GM19468 (cell line): ENCODE measurements at regions not wholly inside any gene's neighbourhood (a gene's known extent, or its start where the extent isn't known, plus 50 kb on each side); places are given as distances from the start of the nearest gene placed in this dataset.

Experiments
- ATAC-seq: cut with Tn5 transposase; IDR thresholded peaks from one replicate; pipeline ENCODE4 v1.9.1; 2021; ENCODE audit warnings: mild to moderate bottlenecking, moderate library complexity, moderate number of reproducible peaks; ENCODE audit not compliant: unreplicated experiment; ENCODE audit errors: extremely low read depth

- no peak for ATAC-seq
Measured at GRCh38 chr14:62125793-62126192, 363.6 kb downstream of the SNAPC1 start.

DNA sequence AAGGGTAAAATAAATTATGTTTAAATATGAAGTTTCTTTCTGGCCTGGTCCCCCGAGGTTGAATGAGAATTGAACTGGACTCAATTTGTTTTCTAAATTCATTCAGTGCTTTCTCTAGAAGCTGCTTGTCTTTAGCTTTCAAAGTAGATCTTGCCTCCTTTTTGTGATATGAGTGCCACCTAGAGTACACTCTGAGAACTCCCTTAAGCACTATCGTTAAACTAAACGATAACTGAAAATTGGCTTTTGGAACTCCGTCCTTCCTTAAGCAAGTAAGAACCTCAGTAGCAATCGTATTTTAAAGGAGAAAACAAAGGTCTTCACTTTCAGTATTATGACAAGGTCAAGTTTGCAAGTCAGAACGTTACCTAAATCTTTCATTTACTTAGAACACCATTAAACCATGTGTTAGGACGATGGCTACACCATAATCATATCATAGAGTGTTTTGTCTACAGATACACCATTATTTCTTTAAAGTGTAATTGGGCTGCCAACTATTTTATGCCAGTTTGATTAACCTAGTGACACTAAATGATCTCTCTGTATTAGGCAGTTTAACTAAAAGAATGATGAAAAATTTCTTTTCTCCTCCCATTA lies 364.8 kb downstream of the SNAPC1 start:
- ATAC-seq = peak; percentile 48

DNA sequence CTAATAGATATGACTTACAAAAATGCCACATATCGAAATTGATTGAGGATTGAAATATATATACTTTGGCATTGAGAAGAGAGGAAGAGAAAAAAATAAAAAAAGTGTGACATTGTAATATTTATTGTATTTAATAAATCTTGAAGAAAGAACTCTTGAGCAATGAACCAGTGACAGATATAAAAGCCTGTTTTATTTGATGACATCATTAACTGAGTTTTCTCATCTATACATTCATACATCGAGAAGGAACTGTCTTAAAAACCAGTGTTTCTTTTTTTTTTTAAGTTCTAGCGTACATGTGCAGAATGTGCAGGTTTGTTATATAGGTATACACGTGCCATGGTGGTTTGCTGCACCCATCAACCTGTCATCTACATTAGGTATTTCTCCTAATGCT lies 368.2 kb downstream of the SNAPC1 start:
- ATAC-seq = no peak

- ATAC-seq = no peak
Measured at GRCh38 chr14:62133776-62134550, 371.7 kb downstream of the SNAPC1 start.

GRCh38 chr14:62138593-62138992 lies 376.4 kb downstream of the SNAPC1 start:
- ATAC-seq = no peak

DNA sequence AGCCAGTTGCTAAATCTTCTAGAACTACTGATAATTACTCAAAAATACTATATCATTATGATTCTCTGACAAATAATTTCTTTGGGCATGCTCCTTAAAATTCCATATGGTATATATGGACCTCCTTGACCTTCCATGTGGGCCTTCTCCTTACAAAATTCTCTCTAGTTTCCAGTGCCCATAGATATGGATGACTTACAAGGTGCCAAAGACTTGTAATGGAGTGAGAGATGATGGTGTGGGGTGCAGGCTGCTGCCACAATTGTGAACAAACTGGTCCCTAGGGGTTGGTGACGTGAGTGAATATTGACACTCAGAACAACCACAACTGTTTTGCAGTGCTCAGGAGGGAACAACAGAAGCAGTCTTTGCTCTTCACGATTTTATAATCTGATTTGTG lies 378.9 kb downstream of the SNAPC1 start:
- no peak for ATAC-seq

DNA sequence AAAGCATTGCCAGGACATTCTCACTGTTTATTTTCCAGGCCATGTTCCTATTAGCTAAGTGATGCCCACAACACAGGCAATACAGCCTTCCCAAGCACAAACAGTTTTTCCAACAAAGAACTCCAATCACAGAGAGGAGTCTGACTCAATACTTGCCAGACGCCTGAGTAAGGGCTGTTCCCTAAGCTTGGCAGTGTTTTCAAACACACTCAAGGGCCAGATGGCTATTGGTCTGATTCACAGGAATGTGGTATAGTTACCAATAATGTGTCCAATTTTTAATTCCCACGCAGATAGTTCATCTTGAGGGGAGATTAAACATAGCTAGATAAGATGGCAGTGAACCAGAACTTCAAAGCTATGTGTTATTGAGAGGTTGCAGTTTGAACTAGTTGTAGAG lies 381.0 kb downstream of the SNAPC1 start:
- ATAC-seq = no peak

DNA sequence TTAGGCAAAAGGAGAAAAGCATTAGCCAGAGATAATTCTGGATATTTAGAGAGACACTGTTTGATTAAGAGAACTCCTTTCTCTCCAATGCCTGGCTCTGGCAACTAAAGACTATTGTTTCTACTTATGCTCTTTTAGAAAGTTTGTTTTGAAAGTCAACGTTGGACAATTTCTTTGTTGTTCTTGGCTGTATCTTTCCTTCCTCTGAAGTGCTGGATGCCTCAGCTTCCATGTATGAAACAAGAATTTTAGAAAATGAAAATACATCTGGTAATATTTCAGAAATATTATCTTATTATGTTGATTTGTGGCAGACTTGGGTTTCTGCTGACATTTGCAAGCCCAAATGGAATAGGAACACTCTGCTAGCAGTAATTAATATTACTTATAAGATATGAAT lies 382.6 kb downstream of the SNAPC1 start:
- no peak for ATAC-seq

DNA sequence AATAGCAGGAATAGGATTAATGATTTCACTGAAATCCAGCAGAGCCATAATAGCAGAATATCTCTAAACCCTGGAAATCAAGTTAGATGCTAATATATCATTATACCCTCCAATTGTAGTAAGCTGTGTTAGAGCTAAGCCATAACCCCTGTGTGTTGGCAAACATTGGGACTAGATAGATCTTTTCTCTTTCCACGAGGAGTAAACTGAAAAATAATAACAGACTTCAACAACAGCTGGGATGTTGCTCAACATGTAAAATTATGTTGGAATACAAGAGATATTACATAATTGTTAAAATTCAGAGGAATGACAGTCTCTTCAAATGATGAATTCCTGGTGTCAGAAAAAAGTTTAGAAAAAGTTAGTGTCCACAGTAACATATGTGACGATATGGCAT lies 383.8 kb downstream of the SNAPC1 start:
- ATAC-seq = no peak

DNA sequence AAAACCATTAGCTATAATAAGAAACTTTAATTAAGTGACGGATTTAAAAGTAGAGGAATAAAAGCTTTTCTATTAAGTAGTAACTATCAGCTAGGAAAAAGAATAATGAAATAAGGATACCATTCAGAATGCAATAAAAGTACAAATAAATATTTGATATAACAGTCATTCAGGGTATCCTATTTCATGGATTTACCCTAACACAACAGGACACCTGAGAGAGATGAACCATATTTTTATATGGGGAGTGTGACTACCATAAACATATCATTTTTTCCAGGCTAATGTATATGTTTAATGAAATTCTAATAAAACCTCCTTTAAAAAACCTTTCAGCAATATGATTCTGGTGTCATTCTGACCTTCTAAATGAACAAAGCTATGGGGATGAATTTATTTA lies 393.8 kb downstream of the SNAPC1 start:
- ATAC-seq = no peak

DNA sequence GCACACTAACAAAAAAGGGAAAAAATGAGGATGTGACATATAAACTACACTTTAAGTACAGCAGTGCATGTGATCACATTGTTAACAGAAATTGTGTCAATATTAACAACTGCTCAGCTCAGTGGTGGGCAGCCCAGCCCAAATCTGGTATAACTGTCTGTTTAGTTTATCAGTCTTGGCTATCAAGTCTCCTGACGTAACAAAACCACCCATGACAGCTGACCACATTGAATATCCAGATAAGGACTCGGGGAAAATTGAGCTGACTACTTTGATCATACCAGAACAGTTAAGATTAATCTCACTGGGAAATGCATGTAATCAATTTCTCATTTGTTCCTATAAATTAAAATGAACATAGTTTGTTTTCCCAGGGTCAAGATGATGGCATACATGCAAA lies 396.6 kb downstream of the SNAPC1 start:
- no peak for ATAC-seq

GRCh38 chr14:62159314-62159713 lies 397.1 kb downstream of the SNAPC1 start:
- ATAC-seq = no peak

DNA sequence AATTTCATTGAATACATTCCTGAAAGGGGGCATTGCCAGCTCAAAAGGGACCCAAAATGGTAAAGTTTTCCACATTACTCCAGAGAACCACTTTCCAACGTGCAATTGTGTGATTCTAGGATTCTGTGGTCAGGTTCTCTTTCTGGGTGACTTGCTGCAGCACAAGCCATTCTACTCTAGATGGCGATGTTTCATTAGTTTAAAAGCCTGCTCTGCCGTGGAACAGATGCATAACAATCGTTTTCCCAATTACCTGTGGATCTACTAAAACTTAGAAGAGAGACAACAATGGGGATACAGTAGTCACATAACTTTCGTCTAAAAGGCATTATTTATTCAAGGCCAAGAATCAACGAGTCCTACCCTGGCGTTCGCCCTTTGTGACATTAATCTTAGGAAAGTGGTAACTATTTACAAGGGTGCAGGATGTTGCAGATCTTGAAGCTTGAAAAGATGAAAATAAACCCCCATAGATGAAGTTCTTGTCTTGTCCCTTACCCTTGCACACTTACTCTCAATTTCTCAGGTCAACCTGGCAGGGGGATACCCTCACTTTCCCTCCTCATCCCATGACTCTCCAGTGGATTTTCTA lies 400.9 kb downstream of the SNAPC1 start:
- ATAC-seq = peak; percentile 74

GRCh38 chr14:62168564-62169155 lies 406.4 kb downstream of the SNAPC1 start:
- ATAC-seq = no peak

- ATAC-seq = peak; percentile 52
Measured at GRCh38 chr14:62179367-62180018, 417.3 kb downstream of the SNAPC1 start.

DNA sequence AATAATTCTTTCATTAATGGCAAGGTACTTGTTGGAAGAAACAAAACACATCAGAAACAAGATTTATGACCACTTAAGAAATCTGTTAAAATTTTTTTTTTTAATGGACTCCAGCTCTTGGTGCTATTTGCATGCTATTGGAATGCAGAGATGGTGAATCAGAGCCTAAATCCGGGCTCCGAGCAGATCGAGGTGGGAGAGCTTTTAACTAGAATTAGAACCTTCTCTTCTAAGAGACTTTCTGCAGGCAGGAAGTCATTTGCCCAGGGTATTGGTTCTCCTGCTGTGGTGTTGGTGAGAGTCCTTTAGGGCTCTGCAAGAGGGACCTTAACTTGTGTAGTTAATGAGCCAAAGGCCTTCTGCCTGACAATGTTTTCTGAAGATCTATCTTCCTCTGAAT lies 419.4 kb downstream of the SNAPC1 start:
- no peak for ATAC-seq

DNA sequence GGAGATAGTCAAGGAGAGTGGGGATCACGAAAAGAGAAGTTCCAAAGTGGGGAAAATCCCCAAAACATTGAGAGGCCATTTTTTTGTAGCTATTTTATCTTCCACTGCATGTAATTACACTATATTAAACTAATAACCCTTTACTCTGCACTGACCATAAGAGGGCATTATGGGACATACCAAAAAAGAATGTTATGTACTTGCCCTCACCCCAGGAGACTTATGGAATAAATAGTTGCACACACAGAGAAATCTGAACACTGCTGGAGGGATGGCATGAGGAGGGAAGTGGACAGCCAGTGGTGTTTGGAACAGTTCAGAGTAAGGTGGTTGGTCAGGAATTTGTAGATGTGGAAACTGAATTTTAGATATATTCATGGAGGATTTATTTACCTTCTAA lies 422.9 kb downstream of the SNAPC1 start:
- ATAC-seq = no peak

DNA sequence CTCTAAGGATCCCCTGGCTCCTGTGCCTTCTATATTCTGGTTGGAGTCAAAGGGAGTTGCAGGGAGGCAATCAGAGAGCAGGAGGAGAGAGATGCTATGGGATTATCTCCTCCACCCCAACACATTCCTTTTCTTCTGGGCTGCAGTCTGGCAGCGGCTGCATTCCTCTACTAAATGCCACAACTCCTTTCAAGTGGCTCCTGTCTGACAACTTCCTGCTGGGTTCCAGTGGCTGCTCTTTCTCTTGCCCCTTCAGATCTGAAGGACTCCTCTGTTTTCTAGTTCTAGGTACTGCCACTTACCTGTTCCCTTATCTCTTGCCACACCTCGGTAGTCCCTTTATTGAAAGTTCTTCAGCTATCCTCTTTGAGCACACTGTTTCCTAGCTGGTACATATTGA lies 425.0 kb downstream of the SNAPC1 start:
- no peak for ATAC-seq

- no peak for ATAC-seq
Measured at GRCh38 chr14:62189698-62190097, 427.5 kb downstream of the SNAPC1 start.

- no peak for ATAC-seq
Measured at GRCh38 chr14:62206456-62206855, 444.2 kb downstream of the SNAPC1 start.
